ENCODE measurements at regions not wholly inside any gene's neighbourhood (a gene's known extent, or its start where the extent isn't known, plus 50 kb on each side); places are given as distances from the start of the nearest gene placed in this dataset.

GRCh38 chr10:4310172-4310571 is 515.8 kb upstream of the AKR1E2 start:
- no peaks in the 10 kb centered on the region for H3F3A ChIP-seq (ENCODE audit: insufficient read depth, low read depth)
- no peaks in the 10 kb centered on the region for H3K4me1 ChIP-seq (replicated peaks; ENCODE audit: insufficient read depth)
- H3K9me2 ChIP-seq (ENCODE audit: insufficient read depth), result no peaks in the 10 kb centered on the region
- no peak for TF ChIP-seq EZH2 (IDR thresholded peaks at IDR 0.05; ENCODE audit: low read depth)
- no peak for TF ChIP-seq CTCF (conservative IDR thresholded peaks at IDR 0.05)
- no peak for DNase-seq
- H3K36me3 ChIP-seq (ENCODE audit: low read depth), result no peaks in the 10 kb centered on the region
- no peak overlapping the region for H3K4me3 ChIP-seq
- no peak overlapping the region for H2AFZ ChIP-seq
- ChIA-PET POLR2A (ENCODE audit: unreplicated experiment) (no interaction called here), CTCF (no interaction called here)
- no peaks in the 10 kb centered on the region for H3K79me2 ChIP-seq (ENCODE audit: low read depth)
- BruUV-seq (replicated peaks), result no TSS peak
- no peaks in the 10 kb centered on the region for H4K20me1 ChIP-seq (ENCODE audit: insufficient read depth)
- H3K27ac ChIP-seq, result no peak overlapping the region
- no peaks in the 10 kb centered on the region; the same call in 1 of the 2 replicates for H3K9me3 ChIP-seq (ENCODE audit: insufficient read depth, low read depth)
- no peak overlapping the region for H3K4me2 ChIP-seq
- intact Hi-C loops (cut with micrococcal nuclease; ENCODE audit: unreplicated experiment), result no loop called here
- no peaks in the 10 kb centered on the region for H3K27me3 ChIP-seq (ENCODE audit: insufficient read depth, low read depth)

- ChIA-PET POLR2A (ENCODE audit: unreplicated experiment) (no interaction called here), CTCF (interaction anchor here (0.7 kb wide), 1 partner anchor 460 kb away, joined by 7 read pairs; no protein-coding TSS in a partner anchor)
These were observed 518.1 kb upstream of the AKR1E2 start for GRCh38 chr10:4307910-4308309.

GRCh38 chr10:4306871-4307270 is 519.1 kb upstream of the AKR1E2 start:
- no peak overlapping the region for H2AFZ ChIP-seq
- no peak for DNase-seq
- BruUV-seq (replicated peaks), result no TSS peak
- H3K9me2 ChIP-seq (ENCODE audit: insufficient read depth), result no peaks in the 10 kb centered on the region
- intact Hi-C loops (cut with micrococcal nuclease; ENCODE audit: unreplicated experiment), result no loop called here
- H3K4me1 ChIP-seq (replicated peaks; ENCODE audit: insufficient read depth), result no peaks in the 10 kb centered on the region
- CTCF ChIA-PET, result no interaction called here
- H4K20me1 ChIP-seq (ENCODE audit: insufficient read depth), result no peaks in the 10 kb centered on the region
- no peak overlapping the region for H3K27ac ChIP-seq
- no peaks in the 10 kb centered on the region; the same call in 1 of the 2 replicates for H3K9me3 ChIP-seq (ENCODE audit: insufficient read depth, low read depth)
- no peak overlapping the region for H3K4me2 ChIP-seq
- H3K36me3 ChIP-seq (ENCODE audit: low read depth), result no peaks in the 10 kb centered on the region
- no peaks in the 10 kb centered on the region for H3F3A ChIP-seq (ENCODE audit: insufficient read depth, low read depth)
- H3K27me3 ChIP-seq (ENCODE audit: insufficient read depth, low read depth), result no peaks in the 10 kb centered on the region
- H3K4me3 ChIP-seq, result no peak overlapping the region
- H3K79me2 ChIP-seq (ENCODE audit: low read depth), result no peaks in the 10 kb centered on the region
- TF ChIP-seq EZH2 (IDR thresholded peaks at IDR 0.05; ENCODE audit: low read depth), result no peak
- TF ChIP-seq CTCF (conservative IDR thresholded peaks at IDR 0.05), result no peak
- POLR2A ChIA-PET (ENCODE audit: unreplicated experiment), result no interaction called here

More at GRCh38 chr10:4307910-4308309, 518.1 kb upstream of the AKR1E2 start:
- Histone ChIP-seq H3K27ac (no peak overlapping the region), H3K9me2 (ENCODE audit: insufficient read depth) (no peaks in the 10 kb centered on the region), H3F3A (ENCODE audit: insufficient read depth, low read depth) (no peaks in the 10 kb centered on the region), H3K79me2 (ENCODE audit: low read depth) (no peaks in the 10 kb centered on the region), H3K9me3 (ENCODE audit: insufficient read depth, low read depth) (no peaks in the 10 kb centered on the region; the same call in 1 of the 2 replicates), H3K4me2 (no peak overlapping the region), H3K36me3 (ENCODE audit: low read depth) (no peaks in the 10 kb centered on the region), H4K20me1 (ENCODE audit: insufficient read depth) (no peaks in the 10 kb centered on the region), H3K27me3 (ENCODE audit: insufficient read depth, low read depth) (no peaks in the 10 kb centered on the region), H3K4me1 (replicated peaks; ENCODE audit: insufficient read depth) (no peaks in the 10 kb centered on the region), H3K4me3 (no peak overlapping the region), H2AFZ (no peak overlapping the region)
- BruUV-seq (replicated peaks), result no TSS peak
- DNase-seq, result no peak
- TF ChIP-seq CTCF (conservative IDR thresholded peaks at IDR 0.05), result no peak
- no peak for TF ChIP-seq EZH2 (IDR thresholded peaks at IDR 0.05; ENCODE audit: low read depth)
- intact Hi-C loops (cut with micrococcal nuclease; ENCODE audit: unreplicated experiment), result no loop called here
